Adrenal gland (tissue), 9 donors: ENCODE measurements at regions not wholly inside any gene's neighbourhood (a gene's known extent, or its start where the extent isn't known, plus 50 kb on each side); places are given as distances from the start of the nearest gene placed in this dataset.

Experiments
- DNase-seq, 7 donors: peaks; one replicate each; pipeline ENCODE4 v3.0.0-alpha.2; 2019 to 2020
- H3K27ac ChIP-seq, 5 donors: fragments of 200-600 bp; sonication (generic) in 4 of 5; 1 replicate in 3 of 5; 2 replicates in 2 of 5; pipeline versions ENCODE4 v1.5.1 to v1.8.0; 2016 to 2020; ENCODE audit warnings: mild to moderate bottlenecking in 1 of 5
- H3K27me3 ChIP-seq: fragments of 200-600 bp; 2 replicates; pipeline ENCODE4 v1.8.0; 2021
- H3K36me3 ChIP-seq, 2 donors: fragments of 200-600 bp; replicated peaks in 1 of 2; 1 replicate in 1 of 2; 2 replicates in 1 of 2; pipeline versions ENCODE4 v1.5.1 to v1.8.0; 2018 to 2022
- H3K4me1 ChIP-seq, 2 donors: fragments of 200-600 bp; replicated peaks in 1 of 2; 1 replicate in 1 of 2; 2 replicates in 1 of 2; pipeline versions ENCODE4 v1.5.1 to v1.8.0; 2018 to 2021
- H3K4me3 ChIP-seq, 4 donors: fragments of 200-600 bp; sonication (generic) in 3 of 4; one replicate each; pipeline ENCODE4 v1.5.1; 2016 to 2018
- H3K9me3 ChIP-seq, 3 donors: fragments of 200-600 bp; sonication (generic) in 1 of 3; replicated peaks in 1 of 3; 1 replicate in 2 of 3; 2 replicates in 1 of 3; pipeline versions ENCODE4 v1.5.1 to v1.8.0; 2016 to 2021
- CTCF ChIP-seq, 6 experiments: fragments of 450-650 bp in 4 of 6; fragments of 200-600 bp in 2 of 6; sonication (generic) in 1 of 6; IDR thresholded peaks; 1 replicate in 5 of 6; 2 replicates in 1 of 6; pipeline versions ENCODE4 v1.5.1 to v1.8.0; 2016 to 2021; ENCODE audit warnings: antibody characterized with exemption in 6 of 6, mild to moderate bottlenecking in 2 of 6, moderate library complexity in 1 of 6
- POLR2A ChIP-seq, 2 donors: fragments of 450-650 bp; IDR thresholded peaks; one replicate each; pipeline ENCODE4 v1.6.1; 2017; ENCODE audit warnings: antibody characterized with exemption in 2 of 2, mild to moderate bottlenecking in 2 of 2, moderate library complexity in 1 of 2
- WGBS, 4 donors: extraction: QIAGEN DNeasy Blood & Tissue Kit in 2 of 4; methylation state at CpG; one replicate each; pipeline versions ENCODE4 v1.1.5 to v1.1.7; 2013 to 2017; 5-methylcytosine and 5-hydroxymethylcytosine counted together
- intact Hi-C, 2 donors: fragments of 100-400 bp; cut with DNase I; formaldehyde crosslinking; loops; one replicate each; pipeline versions ENCODE4 v1.14.1 to v1.15.0; 2022 to 2023
- donor health status: healthy with polysubstance abuse.
- donor health status: Bipolar disorder and iron deficiency.
- donor health status: DM: yes; HTN: yes; CAD: no.
- donor health status: DM: no; HTN: no; CAD: no.
- donor health status: DM: no; HTN: no; CAD: no.

GRCh38 chr21:16058896-16059295, 329.1 kb downstream of the USP25 start:
- no peak for DNase-seq
- H3K27ac ChIP-seq, result no peak overlapping the region
- TF ChIP-seq POLR2A (IDR thresholded peaks at IDR 0.05) (no peak), CTCF (IDR thresholded peaks at IDR 0.05) (no peak)
- no peaks in the 10 kb centered on the region for H3K27me3 ChIP-seq
- no peaks in the 10 kb centered on the region for H3K4me1 ChIP-seq
- H3K4me3 ChIP-seq, result no peak overlapping the region
- intact Hi-C loops, result no loop called here
- no peaks in the 10 kb centered on the region for H3K36me3 ChIP-seq
- no peaks in the 10 kb centered on the region for H3K9me3 ChIP-seq

GRCh38 chr21:16059981-16060380, 330.2 kb downstream of the USP25 start:
- no peaks in the 10 kb centered on the region for H3K9me3 ChIP-seq
- H3K36me3 ChIP-seq, result no peaks in the 10 kb centered on the region
- no peak for DNase-seq
- intact Hi-C loops, result no loop called here
- no peak for TF ChIP-seq POLR2A (IDR thresholded peaks at IDR 0.05)
- TF ChIP-seq CTCF (IDR thresholded peaks at IDR 0.05), result no peak
- WGBS, 4 donors, result 89 to 94% (median 91%) methylated on average over 3 to 4 of the region's 4 CpGs
- no peaks in the 10 kb centered on the region for H3K27me3 ChIP-seq
- no peak overlapping the region for H3K4me3 ChIP-seq
- no peaks in the 10 kb centered on the region for H3K4me1 ChIP-seq
- no peak overlapping the region for H3K27ac ChIP-seq

GRCh38 chr21:16061194-16061593, 331.4 kb downstream of the USP25 start:
- no peak for TF ChIP-seq CTCF (IDR thresholded peaks at IDR 0.05)
- no peak for TF ChIP-seq POLR2A (IDR thresholded peaks at IDR 0.05)

GRCh38 chr21:16069178-16070112, 339.7 kb downstream of the USP25 start:
- TF ChIP-seq CTCF (IDR thresholded peaks at IDR 0.05) (no peak), POLR2A (IDR thresholded peaks at IDR 0.05) (no peak)
- intact Hi-C loops, result no loop called here
- no peak for DNase-seq
- Histone ChIP-seq H3K27me3 (no peaks in the 10 kb centered on the region), H3K9me3 (peaks cover 0 to 5% (median 0%) of the 10 kb centered on the region in 3 donors), H3K27ac (no peak overlapping the region), H3K4me1 (no peaks in the 10 kb centered on the region), H3K4me3 (no peak overlapping the region), H3K36me3 (no peaks in the 10 kb centered on the region)
- 78 to 79% (median 79%) methylated on average over 9 of the region's 9 CpGs for WGBS, 4 donors

More at GRCh38 chr21:16061194-16061593, 331.4 kb downstream of the USP25 start:
- H3K36me3 ChIP-seq, result no peaks in the 10 kb centered on the region
- DNase-seq, result no peak
- WGBS, 4 donors, result 90 to 96% (median 96%) methylated on average over 9 of the region's 9 CpGs
- no peaks in the 10 kb centered on the region for H3K4me1 ChIP-seq
- no peak overlapping the region for H3K4me3 ChIP-seq
- no peaks in the 10 kb centered on the region for H3K27me3 ChIP-seq
- no peaks in the 10 kb centered on the region for H3K9me3 ChIP-seq
- intact Hi-C loops, result no loop called here
- no peak overlapping the region for H3K27ac ChIP-seq
